SK-N-SH treated with all-trans-retinoic acid at 6 μM for 48 hours (cell line): ENCODE measurements at regions not wholly inside any gene's neighbourhood (a gene's known extent, or its start where the extent isn't known, plus 50 kb on each side); places are given as distances from the start of the nearest gene placed in this dataset.
A peak's percentile ranks its signal among the peaks of the same experiment; 100 is the strongest.

ENCODE experiments used
- ATAC-seq: fragments of 200-7000 bp; cut with Tn5 transposase; 3 replicates; pipeline ENCODE4 v1.9.1; 2020; ENCODE audit warnings: mild to moderate bottlenecking, moderate library complexity
- BACH2 ChIP-seq: fragments of 250-450 bp; sonication (Bioruptor Pico); IDR thresholded peaks from 2 replicates; pipeline ENCODE4 v1.9.0; 2021; ENCODE audit warnings: mild to moderate bottlenecking, borderline replicate concordance
- CREB5 ChIP-seq: fragments of 250-450 bp; sonication (Bioruptor Pico); IDR thresholded peaks from 2 replicates; pipeline ENCODE4 v1.5.1; 2020; ENCODE audit warnings: low read depth, mild to moderate bottlenecking, moderate library complexity
- CSDC2 ChIP-seq: fragments of 250-450 bp; sonication (Bioruptor Pico); IDR thresholded peaks from 2 replicates; pipeline ENCODE4 v1.5.0; 2020; ENCODE audit warnings: mild to moderate bottlenecking, moderate library complexity
- CSRNP3 ChIP-seq: fragments of 250-450 bp; sonication (Bioruptor Pico); IDR thresholded peaks from 2 replicates; pipeline ENCODE4 v1.5.1; 2021; ENCODE audit warnings: mild to moderate bottlenecking, moderate library complexity
- ESRRG ChIP-seq: fragments of 250-450 bp; sonication (Bioruptor Pico); IDR thresholded peaks from 2 replicates; pipeline ENCODE4 v1.6.1; 2021; ENCODE audit warnings: mild to moderate bottlenecking
- GLIS3 ChIP-seq: fragments of 250-450 bp; sonication (Bioruptor Pico); IDR thresholded peaks from 2 replicates; pipeline ENCODE4 v1.5.0; 2020; ENCODE audit warnings: mild to moderate bottlenecking, moderate library complexity
- ISL1 ChIP-seq: fragments of 250-450 bp; sonication (Bioruptor Pico); IDR thresholded peaks from 2 replicates; pipeline ENCODE4 v2.1.2; 2022; ENCODE audit warnings: mild to moderate bottlenecking, moderate library complexity
- OSR1 ChIP-seq: fragments of 250-450 bp; sonication (Bioruptor Pico); IDR thresholded peaks from 2 replicates; pipeline ENCODE4 v1.8.0; 2022; ENCODE audit warnings: moderate library complexity, mild to moderate bottlenecking, inconsistent platforms
- PATZ1 ChIP-seq: fragments of 250-450 bp; sonication (Bioruptor Pico); IDR thresholded peaks from 2 replicates; pipeline ENCODE4 v1.8.0; 2020; ENCODE audit warnings: mild to moderate bottlenecking, moderate library complexity, borderline replicate concordance
- PPARA ChIP-seq: fragments of 250-450 bp; sonication (Bioruptor Pico); IDR thresholded peaks from 2 replicates; pipeline ENCODE4 v1.5.0; 2020; ENCODE audit warnings: mild to moderate bottlenecking, borderline replicate concordance
- RARB ChIP-seq: fragments of 250-450 bp; sonication (Bioruptor Pico); IDR thresholded peaks from 2 replicates; pipeline ENCODE4 v1.8.0; 2021; ENCODE audit warnings: mild to moderate bottlenecking, moderate library complexity
- SNAI2 ChIP-seq: fragments of 250-450 bp; sonication (Bioruptor Pico); IDR thresholded peaks from 2 replicates; pipeline ENCODE4 v1.5.0; 2020; ENCODE audit warnings: mild to moderate bottlenecking, moderate library complexity
- TCF4 ChIP-seq: fragments of 250-450 bp; sonication (Bioruptor Pico); IDR thresholded peaks from 2 replicates; pipeline ENCODE4 v1.8.0; 2021; ENCODE audit warnings: mild to moderate bottlenecking, moderate library complexity, borderline replicate concordance
- TOX ChIP-seq: fragments of 250-450 bp; sonication (Bioruptor Pico); IDR thresholded peaks from 2 replicates; pipeline ENCODE4 v1.8.0; 2021; ENCODE audit warnings: mild to moderate bottlenecking, moderate library complexity, borderline replicate concordance
- TSHZ2 ChIP-seq: fragments of 250-450 bp; sonication (Bioruptor Pico); IDR thresholded peaks from 2 replicates; pipeline ENCODE4 v1.5.0; 2020; ENCODE audit warnings: mild to moderate bottlenecking, moderate library complexity
- ZC3H10 ChIP-seq: fragments of 250-450 bp; sonication (Bioruptor Pico); IDR thresholded peaks from 2 replicates; pipeline ENCODE4 v1.5.1; 2021; ENCODE audit warnings: mild to moderate bottlenecking, moderate library complexity
- ZFP3 ChIP-seq: fragments of 250-450 bp; sonication (Bioruptor Pico); IDR thresholded peaks from 2 replicates; pipeline ENCODE4 v1.5.0; 2020; ENCODE audit warnings: mild to moderate bottlenecking, moderate library complexity
- ZFP30 ChIP-seq: fragments of 450-650 bp; formaldehyde crosslinking; IDR thresholded peaks from 2 replicates; pipeline ENCODE4 v1.5.0; 2022; ENCODE audit warnings: mild to moderate bottlenecking, moderate library complexity
- ZNF565 ChIP-seq: fragments of 450-650 bp; formaldehyde crosslinking; conservative IDR thresholded peaks from 2 replicates; pipeline ENCODE4 v1.5.0; 2020; ENCODE audit warnings: low read depth, mild to moderate bottlenecking, moderate library complexity
- ZNF8 ChIP-seq: fragments of 450-650 bp; formaldehyde crosslinking; IDR thresholded peaks from 2 replicates; pipeline ENCODE4 v1.5.0; 2020; ENCODE audit warnings: mild to moderate bottlenecking, moderate library complexity

- peak; percentile 46; the same call in 1 of the 3 replicates for ATAC-seq
Measured at GRCh38 chr11:35049859-35050531, 89.0 kb upstream of the CD44 start.

GRCh38 chr11:35050541-35050995 is 88.4 kb upstream of the CD44 start:
- no peak; the same call in 2 of the 3 replicates for ATAC-seq
- no peak for TF ChIP-seq PATZ1 (CRISPR knock-in tag)
- no peak for TF ChIP-seq TCF4 (CRISPR knock-in tag)
- TF ChIP-seq ZC3H10 (CRISPR knock-in tag) = no peak
- TF ChIP-seq CREB5 (CRISPR knock-in tag) = no peak
- TF ChIP-seq ZNF8 = no peak
- no peak for TF ChIP-seq ISL1 (CRISPR knock-in tag)
- no peak for TF ChIP-seq RARB
- TF ChIP-seq ZNF565 = no peak
- no peak for TF ChIP-seq PPARA (CRISPR knock-in tag)
- TF ChIP-seq CSRNP3 (CRISPR knock-in tag) = no peak
- no peak for TF ChIP-seq BACH2
- TF ChIP-seq ZFP30 = no peak
- no peak for TF ChIP-seq TSHZ2 (CRISPR knock-in tag)
- no peak for TF ChIP-seq CSDC2 (CRISPR knock-in tag)
- no peak for TF ChIP-seq ESRRG

More at GRCh38 chr11:35049859-35050531, 89.0 kb upstream of the CD44 start:
- no peak for TF ChIP-seq ZFP30
- no peak for TF ChIP-seq GLIS3 (CRISPR knock-in tag)
- no peak for TF ChIP-seq ESRRG
- TF ChIP-seq SNAI2 (CRISPR knock-in tag) = no peak
- TF ChIP-seq PATZ1 (CRISPR knock-in tag) = no peak
- TF ChIP-seq TOX (CRISPR knock-in tag) = no peak
- TF ChIP-seq, all 23 proteins: peak for 0

- no peak for ATAC-seq
- TF ChIP-seq ZC3H10 (CRISPR knock-in tag) (no peak), PATZ1 (CRISPR knock-in tag) (no peak), ISL1 (CRISPR knock-in tag) (no peak), GLIS3 (CRISPR knock-in tag) (no peak), BACH2 (no peak), TSHZ2 (CRISPR knock-in tag) (no peak), TOX (CRISPR knock-in tag) (no peak), PPARA (CRISPR knock-in tag) (no peak), TCF4 (CRISPR knock-in tag) (no peak), RARB (no peak), ZNF565 (no peak), OSR1 (CRISPR knock-in tag) (no peak), ZFP3 (CRISPR knock-in tag) (no peak)
Measured at GRCh38 chr11:35056391-35057093, 82.4 kb upstream of the CD44 start.
